ENCODE measurements at regions not wholly inside any gene's neighbourhood (a gene's known extent, or its start where the extent isn't known, plus 50 kb on each side); places are given as distances from the start of the nearest gene placed in this dataset.

GRCh38 chr17:77479372-77480198 lies 338.8 kb downstream of the SEC14L1 start:
- Histone ChIP-seq H3K4me3 (ENCODE audit: low read depth in 1 of 2, low read length in 2 of 2) (no peak overlapping the region), H3K36me3 (ENCODE audit: insufficient read depth, low read length) (peaks cover 23% of the 10 kb centered on the region), H3K27me3 (ENCODE audit: control insufficient read depth in 1 of 2, insufficient read depth in 2 of 2, low read length in 2 of 2) (no peaks in the 10 kb centered on the region), H3K27ac (ENCODE audit: low read depth, low read length) (peak overlapping the region; percentile 78), H3K9ac (ENCODE audit: low read length) (no peak overlapping the region), H3K9me3 (ENCODE audit: low read length) (no peaks in the 10 kb centered on the region), H3K4me1 (ENCODE audit: insufficient read depth, low read length) (peaks cover 83% of the 10 kb centered on the region)

- Histone ChIP-seq H3K9me3 (ENCODE audit: low read length) (no peaks in the 10 kb centered on the region), H3K4me3 (ENCODE audit: low read depth in 1 of 2, low read length in 2 of 2) (no peak overlapping the region), H3K27me3 (ENCODE audit: control insufficient read depth in 1 of 2, insufficient read depth in 2 of 2, low read length in 2 of 2) (no peaks in the 10 kb centered on the region), H3K4me1 (ENCODE audit: insufficient read depth, low read length) (peaks cover 78% of the 10 kb centered on the region), H3K9ac (ENCODE audit: low read length) (no peak overlapping the region), H3K27ac (ENCODE audit: low read depth, low read length) (peak overlapping the region; percentile 63), H3K36me3 (ENCODE audit: insufficient read depth, low read length) (peaks cover 23% of the 10 kb centered on the region)
Measured at GRCh38 chr17:77480199-77480508, 339.4 kb downstream of the SEC14L1 start.

- Histone ChIP-seq H3K4me1 (ENCODE audit: insufficient read depth, low read length) (peaks cover 73% of the 10 kb centered on the region), H3K9ac (ENCODE audit: low read length) (no peak overlapping the region), H3K27ac (ENCODE audit: low read depth, low read length) (peak overlapping the region; percentile 63), H3K9me3 (ENCODE audit: low read length) (no peaks in the 10 kb centered on the region), H3K27me3 (ENCODE audit: control insufficient read depth in 1 of 2, insufficient read depth in 2 of 2, low read length in 2 of 2) (no peaks in the 10 kb centered on the region), H3K36me3 (ENCODE audit: insufficient read depth, low read length) (peaks cover 23% of the 10 kb centered on the region), H3K4me3 (ENCODE audit: low read depth in 1 of 2, low read length in 2 of 2) (no peak overlapping the region)
Measured at GRCh38 chr17:77480509-77481215, 339.9 kb downstream of the SEC14L1 start.

- Histone ChIP-seq H3K27ac (ENCODE audit: low read depth, low read length) (peak overlapping the region; percentile 63), H3K9ac (ENCODE audit: low read length) (no peak overlapping the region), H3K36me3 (ENCODE audit: insufficient read depth, low read length) (peaks cover 24% of the 10 kb centered on the region), H3K4me3 (ENCODE audit: low read depth in 1 of 2, low read length in 2 of 2) (no peak overlapping the region), H3K27me3 (ENCODE audit: control insufficient read depth in 1 of 2, insufficient read depth in 2 of 2, low read length in 2 of 2) (no peaks in the 10 kb centered on the region), H3K4me1 (ENCODE audit: insufficient read depth, low read length) (peaks cover 62% of the 10 kb centered on the region), H3K9me3 (ENCODE audit: low read length) (no peaks in the 10 kb centered on the region)
Measured at GRCh38 chr17:77481476-77482374, 341.0 kb downstream of the SEC14L1 start.

GRCh38 chr17:77482375-77483127 lies 341.8 kb downstream of the SEC14L1 start:
- H3K9ac ChIP-seq (ENCODE audit: low read length) = no peak overlapping the region
- no peaks in the 10 kb centered on the region for H3K9me3 ChIP-seq (ENCODE audit: low read length)
- no peaks in the 10 kb centered on the region for H3K27me3 ChIP-seq (ENCODE audit: control insufficient read depth in 1 of 2, insufficient read depth in 2 of 2, low read length in 2 of 2)
- H3K36me3 ChIP-seq (ENCODE audit: insufficient read depth, low read length) = peaks cover 32% of the 10 kb centered on the region
- H3K4me3 ChIP-seq (ENCODE audit: low read depth in 1 of 2, low read length in 2 of 2) = no peak overlapping the region
- H3K27ac ChIP-seq (ENCODE audit: low read depth, low read length) = no peak overlapping the region
- peaks cover 54% of the 10 kb centered on the region for H3K4me1 ChIP-seq (ENCODE audit: insufficient read depth, low read length)

- no peak overlapping the region for H3K4me3 ChIP-seq (ENCODE audit: low read depth in 1 of 2, low read length in 2 of 2)
- no peak overlapping the region for H3K9ac ChIP-seq (ENCODE audit: low read length)
- no peak overlapping the region for H3K27ac ChIP-seq (ENCODE audit: low read depth, low read length)
- peaks cover 38% of the 10 kb centered on the region for H3K36me3 ChIP-seq (ENCODE audit: insufficient read depth, low read length)
- H3K4me1 ChIP-seq (ENCODE audit: insufficient read depth, low read length) = peaks cover 48% of the 10 kb centered on the region
- no peaks in the 10 kb centered on the region for H3K9me3 ChIP-seq (ENCODE audit: low read length)
- H3K27me3 ChIP-seq (ENCODE audit: control insufficient read depth in 1 of 2, insufficient read depth in 2 of 2, low read length in 2 of 2) = no peaks in the 10 kb centered on the region
Measured at GRCh38 chr17:77483128-77483598, 342.4 kb downstream of the SEC14L1 start.

- peaks cover 48% of the 10 kb centered on the region for H3K36me3 ChIP-seq (ENCODE audit: insufficient read depth, low read length)
- H3K27ac ChIP-seq (ENCODE audit: low read depth, low read length) = no peak overlapping the region
- H3K4me3 ChIP-seq (ENCODE audit: low read depth in 1 of 2, low read length in 2 of 2) = no peak overlapping the region
- no peaks in the 10 kb centered on the region for H3K27me3 ChIP-seq (ENCODE audit: control insufficient read depth in 1 of 2, insufficient read depth in 2 of 2, low read length in 2 of 2)
- no peak overlapping the region for H3K9ac ChIP-seq (ENCODE audit: low read length)
- no peaks in the 10 kb centered on the region for H3K9me3 ChIP-seq (ENCODE audit: low read length)
- peaks cover 44% of the 10 kb centered on the region for H3K4me1 ChIP-seq (ENCODE audit: insufficient read depth, low read length)
Measured at GRCh38 chr17:77484111-77484510, 343.3 kb downstream of the SEC14L1 start.

- Histone ChIP-seq H3K9me3 (ENCODE audit: low read length) (no peaks in the 10 kb centered on the region), H3K4me3 (ENCODE audit: low read depth in 1 of 2, low read length in 2 of 2) (no peak overlapping the region), H3K27ac (ENCODE audit: low read depth, low read length) (no peak overlapping the region), H3K4me1 (ENCODE audit: insufficient read depth, low read length) (peaks cover 40% of the 10 kb centered on the region), H3K27me3 (ENCODE audit: control insufficient read depth in 1 of 2, insufficient read depth in 2 of 2, low read length in 2 of 2) (no peaks in the 10 kb centered on the region), H3K9ac (ENCODE audit: low read length) (no peak overlapping the region), H3K36me3 (ENCODE audit: insufficient read depth, low read length) (peaks cover 53% of the 10 kb centered on the region)
Measured at GRCh38 chr17:77485089-77485833, 344.5 kb downstream of the SEC14L1 start.

GRCh38 chr17:77487211-77487629 lies 346.5 kb downstream of the SEC14L1 start:
- H3K9ac ChIP-seq (ENCODE audit: low read length) = no peak overlapping the region
- H3K9me3 ChIP-seq (ENCODE audit: low read length) = no peaks in the 10 kb centered on the region
- no peaks in the 10 kb centered on the region for H3K27me3 ChIP-seq (ENCODE audit: control insufficient read depth in 1 of 2, insufficient read depth in 2 of 2, low read length in 2 of 2)
- H3K36me3 ChIP-seq (ENCODE audit: insufficient read depth, low read length) = peaks cover 66% of the 10 kb centered on the region
- peaks cover 25% of the 10 kb centered on the region for H3K4me1 ChIP-seq (ENCODE audit: insufficient read depth, low read length)
- H3K27ac ChIP-seq (ENCODE audit: low read depth, low read length) = no peak overlapping the region
- H3K4me3 ChIP-seq (ENCODE audit: low read depth in 1 of 2, low read length in 2 of 2) = no peak overlapping the region

Measured in muscle layer of colon (tissue), 2 donors.